Renal cortex interstitium (tissue), 11 donors: ENCODE measurements at regions not wholly inside any gene's neighbourhood (a gene's known extent, or its start where the extent isn't known, plus 50 kb on each side); places are given as distances from the start of the nearest gene placed in this dataset.
"Not testable (repeated sequence)": the region's sequence is repeated elsewhere in the genome, so short reads cannot be mapped to it uniquely, and the experiment has no call there.

Source experiments
- DNase-seq, 11 donors: peaks; one replicate each; pipeline ENCODE4 v3.0.0-alpha.2; 2013; ENCODE audit warnings: low read depth in 9 of 11, low spot score in 4 of 11; ENCODE audit errors: extremely low read depth in 1 of 11

GRCh38 chr4:28811025-28811424 lies 1909.1 kb upstream of the PCDH7 start:
- DNase-seq = no peak

DNA sequence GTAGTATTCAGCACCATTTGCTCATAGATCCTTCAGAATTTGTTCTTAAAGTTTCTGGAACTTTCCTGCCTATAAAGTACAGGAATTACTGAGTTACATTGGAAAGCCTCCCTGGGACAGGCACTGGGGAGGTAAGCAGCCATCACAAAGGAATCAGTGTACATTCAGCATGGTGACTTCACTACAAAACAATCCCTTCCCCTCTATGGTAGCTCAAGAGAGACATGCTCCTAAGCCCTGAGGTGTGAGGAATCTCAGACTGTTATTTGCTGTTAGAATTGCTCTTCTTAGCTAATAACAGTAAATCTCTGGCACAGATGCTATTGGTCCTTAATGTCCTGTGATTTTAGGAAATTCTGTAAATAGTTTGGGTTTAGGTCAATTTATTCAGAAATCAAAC lies 1898.0 kb upstream of the PCDH7 start:
- no peak for DNase-seq

- no peak for DNase-seq
Observed at GRCh38 chr4:28827866-28828265, 1892.3 kb upstream of the PCDH7 start.

DNA sequence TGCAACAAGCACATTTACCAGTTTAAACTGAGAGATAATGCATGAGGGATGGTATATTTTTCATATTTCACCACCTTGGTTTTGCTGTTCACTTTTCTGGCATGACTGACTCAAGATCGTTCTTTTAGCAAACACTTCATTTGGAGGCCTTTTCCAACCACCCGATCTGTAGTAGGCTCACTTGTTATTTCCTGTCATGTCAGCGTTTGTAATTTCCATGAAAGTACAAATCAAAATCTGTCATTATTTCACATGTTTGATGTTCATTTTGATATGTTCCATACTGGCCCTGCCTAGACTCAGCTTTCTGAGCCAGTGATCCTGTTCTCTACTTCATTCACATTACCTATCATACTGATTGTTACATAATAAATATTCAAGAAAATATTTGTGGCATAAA lies 1888.3 kb upstream of the PCDH7 start:
- no peak for DNase-seq

DNA sequence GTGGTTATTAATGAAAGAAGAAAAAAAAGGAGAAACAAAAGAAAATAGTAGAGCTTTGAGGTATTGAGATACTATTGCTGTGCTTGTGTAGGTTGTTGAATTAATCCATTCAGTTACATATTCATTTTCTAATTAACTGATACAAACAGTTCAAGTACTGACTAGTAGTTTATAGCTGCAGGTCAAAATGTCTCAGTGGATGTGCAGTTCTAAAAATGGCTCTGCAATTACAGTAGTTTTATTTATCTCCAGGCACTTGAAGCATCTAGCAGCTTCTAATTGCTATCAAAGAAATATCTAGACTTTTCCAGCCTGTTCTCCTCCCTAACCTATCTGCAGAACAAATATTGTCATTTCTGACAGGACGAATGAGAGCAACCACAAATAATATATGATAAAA lies 1887.7 kb upstream of the PCDH7 start:
- DNase-seq = no peak

- DNase-seq = no peak
Observed at GRCh38 chr4:28834120-28834519, 1886.0 kb upstream of the PCDH7 start.

DNA sequence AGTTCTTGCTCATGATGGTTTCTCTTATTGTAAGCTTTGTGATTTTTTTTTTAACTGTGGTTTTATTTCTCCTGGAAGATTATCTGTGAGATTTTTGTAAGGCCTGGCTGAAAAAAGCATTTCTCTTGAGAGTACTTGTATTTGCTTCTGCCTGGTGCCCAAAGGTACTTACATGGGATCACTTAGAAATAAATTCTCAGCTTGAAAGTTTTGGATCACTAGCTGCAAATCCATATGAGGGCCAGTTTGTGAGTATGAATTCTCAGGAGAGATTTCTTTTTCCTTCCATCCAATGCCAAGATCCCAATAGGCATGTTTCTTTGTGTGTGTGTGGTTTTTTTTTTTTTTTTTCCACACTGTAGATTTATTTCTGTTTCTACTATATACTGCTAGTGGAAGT lies 1884.7 kb upstream of the PCDH7 start:
- DNase-seq = no peak

- DNase-seq = no peak
Observed at GRCh38 chr4:28842271-28842670, 1877.9 kb upstream of the PCDH7 start.

- no peak for DNase-seq
Observed at GRCh38 chr4:28845158-28845557, 1875.0 kb upstream of the PCDH7 start.

- DNase-seq = not testable (repeated sequence)
Observed at GRCh38 chr4:28857028-28857427, 1863.1 kb upstream of the PCDH7 start.

- no peak for DNase-seq
Observed at GRCh38 chr4:28868841-28869240, 1851.3 kb upstream of the PCDH7 start.

DNA sequence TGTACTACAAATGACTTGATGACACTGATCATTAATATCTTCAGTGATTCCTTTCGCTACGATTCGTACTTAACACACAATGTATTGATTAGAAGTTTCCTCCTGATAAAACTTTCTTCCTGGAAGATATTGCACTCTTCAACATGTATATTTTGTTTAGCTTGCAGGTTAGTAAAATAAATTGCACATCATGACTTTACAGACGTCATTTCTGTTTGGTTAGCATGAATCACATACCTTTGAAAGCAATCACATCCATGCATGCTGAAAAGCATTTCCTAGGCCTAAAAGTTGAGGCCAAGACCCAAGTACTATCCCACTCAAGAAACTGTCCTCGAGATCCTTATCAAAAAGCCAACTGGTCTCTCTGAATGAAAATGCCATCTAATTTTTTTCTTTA lies 1841.0 kb upstream of the PCDH7 start:
- DNase-seq = no peak

- no peak for DNase-seq
Observed at GRCh38 chr4:28879900-28880299, 1840.3 kb upstream of the PCDH7 start.

DNA sequence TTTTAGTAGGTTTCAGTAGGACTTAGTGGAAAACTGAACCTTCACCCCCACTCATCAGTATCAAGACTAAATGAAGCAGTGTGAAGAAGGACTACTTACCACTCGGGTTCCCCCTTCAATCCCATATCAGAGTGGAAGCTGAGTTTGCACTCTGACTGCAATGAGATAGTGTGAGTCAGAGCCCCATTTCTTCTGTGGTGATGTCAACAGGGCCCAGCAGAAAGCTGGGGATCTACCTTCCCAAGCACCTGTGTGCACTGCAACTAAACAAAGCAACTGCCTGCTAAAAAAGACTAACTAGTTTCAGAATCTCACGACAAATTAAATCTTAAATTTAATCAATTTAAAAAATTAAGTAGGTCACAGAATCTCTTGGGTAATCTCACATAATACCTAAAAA lies 1837.0 kb upstream of the PCDH7 start:
- DNase-seq = no peak

GRCh38 chr4:28886934-28887333 lies 1833.2 kb upstream of the PCDH7 start:
- no peak for DNase-seq

GRCh38 chr4:28890949-28891775 lies 1829.0 kb upstream of the PCDH7 start:
- peak in 3 of 11 donors; percentile 1 to 18 (median 10) for DNase-seq

GRCh38 chr4:28913466-28913865 lies 1806.7 kb upstream of the PCDH7 start:
- DNase-seq = no peak

GRCh38 chr4:28916585-28916984 lies 1803.6 kb upstream of the PCDH7 start:
- DNase-seq = no peak

DNA sequence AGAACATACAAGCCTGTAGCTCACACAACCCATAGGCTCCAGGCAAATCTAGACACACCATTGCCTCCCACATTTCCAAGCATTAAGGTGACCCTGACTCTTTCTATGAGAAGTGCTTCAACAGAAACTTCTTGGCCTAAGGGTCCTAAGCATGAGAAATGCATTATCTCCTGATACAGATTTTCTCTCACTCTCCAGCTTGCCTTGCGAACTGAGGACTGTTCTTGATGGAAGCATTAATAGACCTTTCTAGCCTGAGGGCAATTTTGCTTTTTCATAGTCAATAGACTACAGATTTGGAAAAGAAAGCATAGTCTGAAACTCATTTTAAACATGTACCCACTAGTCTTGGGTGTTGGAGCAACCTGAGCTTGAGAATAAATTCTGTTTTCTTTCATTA lies 1801.3 kb upstream of the PCDH7 start:
- DNase-seq = no peak

DNA sequence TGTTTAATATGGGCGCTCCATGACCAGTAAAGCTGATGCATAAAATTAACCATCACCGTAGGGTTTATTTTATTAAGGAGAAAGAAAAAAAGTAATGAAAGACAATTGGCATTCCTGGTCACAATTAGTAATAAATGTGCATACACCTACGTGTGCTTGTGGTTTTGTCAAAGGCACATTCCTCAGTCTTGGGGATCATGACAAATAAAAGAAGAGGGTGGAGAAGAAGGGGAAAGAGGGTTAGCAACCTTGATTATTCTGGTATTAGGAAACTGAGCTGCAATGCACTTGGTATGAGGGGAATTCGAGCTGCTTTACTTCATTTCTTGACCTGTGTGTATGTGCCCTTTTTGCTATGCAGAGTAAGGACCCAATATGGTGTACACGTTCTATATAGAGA lies 1798.3 kb upstream of the PCDH7 start:
- no peak for DNase-seq

- DNase-seq = no peak
Observed at GRCh38 chr4:28926156-28926555, 1794.0 kb upstream of the PCDH7 start.
